Panc1 (cell line): ENCODE measurements at regions not wholly inside any gene's neighbourhood (a gene's known extent, or its start where the extent isn't known, plus 50 kb on each side); places are given as distances from the start of the nearest gene placed in this dataset.

ENCODE experiments used
- ATAC-seq: fragments of 200-7000 bp; cut with Tn5 transposase; 2 replicates; pipeline ENCODE4 v1.9.1; 2020; ENCODE audit warnings: mild to moderate bottlenecking, moderate library complexity
- BruUV-seq: library from RNA; stranded (reverse); fragments of 400-500 nt; replicated peaks from 2 replicates; lab custom pipeline; 2021; lab: Mats Ljungman, UMichigan
- CTCF ChIA-PET: fragments of 300-600 bp; sonication (Branson Sonifier 250); formaldehyde crosslinking; loops from one replicate; lab custom pipeline; 2022; ENCODE audit warnings: antibody characterized with exemption; lab: Charles Lee
- POLR2A ChIA-PET: fragments of 300-600 bp; sonication (Branson Sonifier 250); formaldehyde crosslinking; loops from one replicate; lab custom pipeline; 2022; ENCODE audit warnings: antibody characterized with exemption; lab: Charles Lee
- DNase-seq: peaks from one replicate; pipeline ENCODE4 v3.0.0-alpha.2; 2010; ENCODE audit warnings: low read depth, low spot score
- H3K27ac ChIP-seq: 2 replicates; pipeline ENCODE4 v1.5.1; 2011; ENCODE audit warnings: mild to moderate bottlenecking, low read length, inconsistent platforms
- H3K27me3 ChIP-seq: fragments of 200-500 bp; sonication (Bioruptor generic); 2 replicates; pipeline ENCODE4 v1.6.0; 2014; ENCODE audit warnings: low read length, inconsistent platforms; ENCODE audit not compliant: control insufficient read depth, insufficient read depth
- H3K36me3 ChIP-seq: fragments of 200-500 bp; sonication (Bioruptor generic); 2 replicates; pipeline ENCODE4 v1.5.1; 2014; ENCODE audit warnings: inconsistent platforms, mild to moderate bottlenecking, low read length, moderate library complexity; ENCODE audit not compliant: control insufficient read depth, insufficient read depth
- H3K4me1 ChIP-seq: 2 replicates; pipeline ENCODE4 v1.5.1; 2011; ENCODE audit warnings: inconsistent platforms, mild to moderate bottlenecking, low read length, moderate library complexity; ENCODE audit not compliant: control insufficient read depth, insufficient read depth
- H3K4me3 ChIP-seq, 2 experiments: 2 replicates each; pipeline ENCODE4 v1.5.1; 2011 to 2012; ENCODE audit warnings: low read depth in 2 of 2, low read length in 2 of 2, mild to moderate bottlenecking in 2 of 2, inconsistent platforms in 1 of 2, moderate library complexity in 1 of 2
- H3K9me3 ChIP-seq: fragments of 200-500 bp; sonication (Bioruptor generic); 2 replicates; pipeline ENCODE4 v1.5.1; 2014; ENCODE audit warnings: low read depth, mild to moderate bottlenecking, inconsistent platforms, low read length, moderate library complexity; ENCODE audit not compliant: control insufficient read depth, insufficient read depth
- CTCF ChIP-seq: fragments of 450-650 bp; IDR thresholded peaks from 2 replicates; pipeline ENCODE4 v1.5.1; 2017; ENCODE audit warnings: mild to moderate bottlenecking
- POLR2AphosphoS5 ChIP-seq: IDR thresholded peaks from 2 replicates; pipeline ENCODE4 v1.6.1; 2012; ENCODE audit warnings: mild to moderate bottlenecking, low read depth, low read length, moderate library complexity
- REST ChIP-seq, 2 experiments: IDR thresholded peaks; 2 replicates each; pipeline ENCODE4 v1.6.1; 2011 to 2012; ENCODE audit warnings: low read depth in 2 of 2, control low read depth in 1 of 2, low read length in 1 of 2, mild to moderate bottlenecking in 1 of 2, moderate library complexity in 1 of 2; ENCODE audit not compliant: insufficient read depth in 1 of 2
- SIN3A ChIP-seq: IDR thresholded peaks from 2 replicates; pipeline ENCODE4 v1.6.1; 2012; ENCODE audit warnings: low read depth, mild to moderate bottlenecking, low read length, moderate library complexity, borderline replicate concordance; ENCODE audit not compliant: insufficient read depth
- TCF7L2 ChIP-seq: IDR thresholded peaks from 2 replicates; pipeline ENCODE4 v1.6.1; 2011; ENCODE audit warnings: mild to moderate bottlenecking, low read depth, low read length, inconsistent platforms
- in situ Hi-C: cut with HindIII; loops from 2 replicates; pipeline ENCODE4 v1.10.0; 2016; ENCODE audit warnings: low sequenced_read_pairs, low pct_unique_long_range_greater_than_20kb
- intact Hi-C: fragments of 100-400 bp; cut with micrococcal nuclease; formaldehyde crosslinking; loops from one replicate; pipeline ENCODE4 v1.10.0; 2022; ENCODE audit not compliant: unreplicated experiment

- ChIA-PET POLR2A (no interaction called here), CTCF (no interaction called here)
- in situ Hi-C loops: no loop called here
- no peak overlapping the region for H3K27ac ChIP-seq
- no peak overlapping the region for H3K4me3 ChIP-seq
- TF ChIP-seq CTCF: no peak
- TF ChIP-seq SIN3A: no peak
- H3K4me1 ChIP-seq: no peaks in the 10 kb centered on the region
- H3K36me3 ChIP-seq: no peaks in the 10 kb centered on the region
- BruUV-seq: no TSS peak
- H3K9me3 ChIP-seq: no peaks in the 10 kb centered on the region
- ATAC-seq: no peak
- no peaks in the 10 kb centered on the region for H3K27me3 ChIP-seq
- intact Hi-C loops: no loop called here
- no peak for DNase-seq
Measured at GRCh38 chr2:134193006-134193405, 60.9 kb upstream of the MGAT5 start.

DNA sequence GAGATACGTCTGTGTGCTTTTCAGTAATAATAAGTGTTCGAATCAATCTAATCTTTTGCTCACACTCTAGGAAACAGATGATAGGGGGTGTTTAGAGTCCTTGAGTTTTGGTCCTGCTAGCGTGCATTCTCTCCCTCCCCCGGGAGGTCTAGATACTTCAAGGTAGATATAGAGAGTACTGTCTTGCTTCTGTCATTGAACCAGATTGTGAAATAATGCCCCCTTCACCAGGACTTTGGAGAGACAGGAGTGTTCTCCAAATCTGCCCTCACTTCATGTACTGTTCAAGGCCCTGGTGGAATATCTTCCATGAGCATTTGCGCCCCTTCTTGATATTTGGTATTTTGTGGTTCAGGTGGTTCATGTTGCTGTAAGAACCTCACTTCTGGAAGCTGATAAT lies 59.4 kb upstream of the MGAT5 start:
- in situ Hi-C loops: no loop called here

More for the DNA sequence above, 59.4 kb upstream of the MGAT5 start:
- no TSS peak for BruUV-seq
- Histone ChIP-seq H3K4me3 (no peak overlapping the region), H3K27me3 (no peaks in the 10 kb centered on the region), H3K9me3 (no peaks in the 10 kb centered on the region), H3K4me1 (no peaks in the 10 kb centered on the region), H3K27ac (no peak overlapping the region), H3K36me3 (no peaks in the 10 kb centered on the region)
- ATAC-seq: no peak
- intact Hi-C loops: no loop called here
- no peak for TF ChIP-seq POLR2AphosphoS5
- no peak for TF ChIP-seq CTCF
- no peak for TF ChIP-seq SIN3A
- TF ChIP-seq REST (IDR thresholded peaks at IDR 0.05; ENCODE audit: insufficient read depth in 1 of 2, low read depth in 2 of 2, low read length in 1 of 2): no peak
- no peak for TF ChIP-seq TCF7L2
- CTCF ChIA-PET: no interaction called here
- POLR2A ChIA-PET: no interaction called here
- DNase-seq: no peak
